ENCODE measurements at regions not wholly inside any gene's neighbourhood (a gene's known extent, or its start where the extent isn't known, plus 50 kb on each side); places are given as distances from the start of the nearest gene placed in this dataset.
"Not testable (repeated sequence)": the region's sequence is repeated elsewhere in the genome, so short reads cannot be mapped to it uniquely, and the experiment has no call there.

DNA sequence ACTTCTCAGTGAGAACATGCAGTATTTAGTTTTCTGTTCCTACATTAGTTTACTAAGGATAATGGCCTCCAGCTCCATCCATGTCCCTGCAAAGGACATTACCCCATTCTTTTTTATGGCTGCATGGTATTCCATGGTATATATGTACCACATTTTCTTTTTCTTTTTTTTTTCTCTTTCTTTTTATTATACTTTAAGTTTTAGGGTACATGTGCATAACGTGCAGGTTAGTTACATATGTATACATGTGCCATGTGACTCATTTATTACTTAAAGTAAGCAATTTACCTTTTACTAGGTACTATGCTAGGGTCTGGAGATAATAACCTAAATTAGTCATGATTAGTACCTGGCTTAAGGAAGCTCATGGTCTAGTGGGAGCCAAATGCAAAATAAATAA lies 190.5 kb upstream of the FBXO11 start:
- not testable (repeated sequence) for H3K9me2 ChIP-seq (ENCODE audit: insufficient read depth); ATAC-seq; DNase-seq (ENCODE audit: low spot score); H3K4me1 ChIP-seq (ENCODE audit: insufficient read depth); H3K27ac Mint-ChIP-seq; H4K20me1 ChIP-seq (replicated peaks; ENCODE audit: insufficient read depth); H3K9me3 Mint-ChIP-seq; H3K27me3 Mint-ChIP-seq (ENCODE audit: insufficient read depth, low read depth, poor library complexity); H3K36me3 ChIP-seq (ENCODE audit: insufficient read depth); H3F3A ChIP-seq (replicated peaks; ENCODE audit: low read depth); H3K27me3 ChIP-seq (ENCODE audit: insufficient read depth); H3K4me1 Mint-ChIP-seq; H3K79me2 ChIP-seq (replicated peaks; ENCODE audit: insufficient read depth); H3K4me3 Mint-ChIP-seq; H2AFZ ChIP-seq; H3K4me3 ChIP-seq; H3K4me2 ChIP-seq; H3K27ac ChIP-seq (ENCODE audit: low read depth)
- H3K36me3 Mint-ChIP-seq (ENCODE audit: low read depth), result peaks cover 19% of the 10 kb centered on the region; the same call in 2 of the 3 replicates

- peaks cover 7% of the 10 kb centered on the region; the same call in 2 of the 3 replicates for H3K9me3 Mint-ChIP-seq
- no peak overlapping the region for H2AFZ ChIP-seq
- H3K27ac Mint-ChIP-seq, result no peak overlapping the region
- H3K4me2 ChIP-seq, result no peak overlapping the region
- TF ChIP-seq EZH2 (IDR thresholded peaks at IDR 0.05; ENCODE audit: low read depth, unreplicated experiment) (no peak), STAT1 (IDR thresholded peaks at IDR 0.05; ENCODE audit: unreplicated experiment) (no peak), CREB1 (CRISPR knock-in tag; IDR thresholded peaks at IDR 0.05; ENCODE audit: low read depth) (no peak), REST (IDR thresholded peaks at IDR 0.05; ENCODE audit: unreplicated experiment) (no peak), ETS1 (IDR thresholded peaks at IDR 0.05) (no peak), ZNF114 (CRISPR knock-in tag; IDR thresholded peaks at IDR 0.05) (no peak), ZNF462 (CRISPR knock-in tag; IDR thresholded peaks at IDR 0.05) (no peak)
- TF ChIP-seq, protein P1, sequence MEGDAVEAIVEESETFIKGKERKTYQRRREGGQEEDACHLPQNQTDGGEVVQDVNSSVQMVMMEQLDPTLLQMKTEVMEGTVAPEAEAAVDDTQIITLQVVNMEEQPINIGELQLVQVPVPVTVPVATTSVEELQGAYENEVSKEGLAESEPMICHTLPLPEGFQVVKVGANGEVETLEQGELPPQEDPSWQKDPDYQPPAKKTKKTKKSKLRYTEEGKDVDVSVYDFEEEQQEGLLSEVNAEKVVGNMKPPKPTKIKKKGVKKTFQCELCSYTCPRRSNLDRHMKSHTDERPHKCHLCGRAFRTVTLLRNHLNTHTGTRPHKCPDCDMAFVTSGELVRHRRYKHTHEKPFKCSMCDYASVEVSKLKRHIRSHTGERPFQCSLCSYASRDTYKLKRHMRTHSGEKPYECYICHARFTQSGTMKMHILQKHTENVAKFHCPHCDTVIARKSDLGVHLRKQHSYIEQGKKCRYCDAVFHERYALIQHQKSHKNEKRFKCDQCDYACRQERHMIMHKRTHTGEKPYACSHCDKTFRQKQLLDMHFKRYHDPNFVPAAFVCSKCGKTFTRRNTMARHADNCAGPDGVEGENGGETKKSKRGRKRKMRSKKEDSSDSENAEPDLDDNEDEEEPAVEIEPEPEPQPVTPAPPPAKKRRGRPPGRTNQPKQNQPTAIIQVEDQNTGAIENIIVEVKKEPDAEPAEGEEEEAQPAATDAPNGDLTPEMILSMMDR (conservative IDR thresholded peaks at IDR 0.05; ENCODE audit: low read depth in 2 of 2), result no peak
- DNase-seq (ENCODE audit: low spot score), result no peak
- no peaks in the 10 kb centered on the region for H3K4me1 ChIP-seq (ENCODE audit: insufficient read depth)
- no peaks in the 10 kb centered on the region for H3K27me3 ChIP-seq (ENCODE audit: insufficient read depth)
- no peaks in the 10 kb centered on the region for H4K20me1 ChIP-seq (replicated peaks; ENCODE audit: insufficient read depth)
- H3K36me3 Mint-ChIP-seq (ENCODE audit: low read depth), result peaks cover 12% of the 10 kb centered on the region; the same call in 2 of the 3 replicates
- H3F3A ChIP-seq (replicated peaks; ENCODE audit: low read depth), result no peaks in the 10 kb centered on the region
- 0 out of 2 replicates have a peak, but pooled peaks cover 7% of the 10 kb centered on the region for H3K9me2 ChIP-seq (ENCODE audit: insufficient read depth)
- no peaks in the 10 kb centered on the region for H3K27me3 Mint-ChIP-seq (ENCODE audit: insufficient read depth, low read depth, poor library complexity)
- H3K36me3 ChIP-seq (ENCODE audit: insufficient read depth), result no peaks in the 10 kb centered on the region
- H3K4me3 ChIP-seq, result no peak overlapping the region
- H3K79me2 ChIP-seq (replicated peaks; ENCODE audit: insufficient read depth), result no peaks in the 10 kb centered on the region
- no peak overlapping the region for H3K27ac ChIP-seq (ENCODE audit: low read depth)
- H3K4me1 Mint-ChIP-seq, result no peaks in the 10 kb centered on the region
- H3K4me3 Mint-ChIP-seq, result no peak overlapping the region
- ATAC-seq, result no peak
Measured at GRCh38 chr2:48098539-48098938, 192.2 kb upstream of the FBXO11 start.

Measured in GM23338 (cell line).